ENCODE measurements at regions not wholly inside any gene's neighbourhood (a gene's known extent, or its start where the extent isn't known, plus 50 kb on each side); places are given as distances from the start of the nearest gene placed in this dataset.

DNA sequence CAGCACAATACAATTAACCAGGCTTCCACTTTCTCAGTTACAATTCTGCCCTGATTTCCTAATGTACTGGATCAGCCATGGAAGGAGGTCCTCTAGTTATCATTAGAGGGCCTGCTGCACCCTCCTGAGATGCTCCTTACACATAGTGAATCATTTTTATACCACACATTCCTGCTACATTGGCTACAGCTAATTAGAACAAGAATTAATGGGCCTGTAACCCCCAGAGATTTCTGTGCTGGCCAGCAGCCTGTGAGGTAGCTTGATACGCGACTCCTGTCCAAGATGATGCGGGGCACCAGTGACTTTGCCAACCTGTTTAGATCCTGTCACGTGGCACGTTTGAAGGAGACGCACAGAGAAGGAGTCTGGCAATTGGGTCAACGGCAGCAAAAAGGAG, 422.8 kb downstream of the EPM2A start:
- no peaks in the 10 kb centered on the region for H3K27me3 ChIP-seq
- intact Hi-C loops (cut with DNase I; ENCODE audit: low total_unique reads), result no loop called here
- no peaks in the 10 kb centered on the region for H3K9me3 ChIP-seq
- 90 to 98% (median 96%) methylated on average over 7 of the region's 7 CpGs for WGBS, 5 donors
- H3K27ac ChIP-seq, result no peak overlapping the region
- no peak overlapping the region for H3K4me3 ChIP-seq
- no peaks in the 10 kb centered on the region for H3K36me3 ChIP-seq
- TF ChIP-seq POLR2AphosphoS5 (IDR thresholded peaks at IDR 0.05) (no peak), EP300 (IDR thresholded peaks at IDR 0.05) (no peak), POLR2A (IDR thresholded peaks at IDR 0.05) (no peak)
- TF ChIP-seq, protein P1, sequence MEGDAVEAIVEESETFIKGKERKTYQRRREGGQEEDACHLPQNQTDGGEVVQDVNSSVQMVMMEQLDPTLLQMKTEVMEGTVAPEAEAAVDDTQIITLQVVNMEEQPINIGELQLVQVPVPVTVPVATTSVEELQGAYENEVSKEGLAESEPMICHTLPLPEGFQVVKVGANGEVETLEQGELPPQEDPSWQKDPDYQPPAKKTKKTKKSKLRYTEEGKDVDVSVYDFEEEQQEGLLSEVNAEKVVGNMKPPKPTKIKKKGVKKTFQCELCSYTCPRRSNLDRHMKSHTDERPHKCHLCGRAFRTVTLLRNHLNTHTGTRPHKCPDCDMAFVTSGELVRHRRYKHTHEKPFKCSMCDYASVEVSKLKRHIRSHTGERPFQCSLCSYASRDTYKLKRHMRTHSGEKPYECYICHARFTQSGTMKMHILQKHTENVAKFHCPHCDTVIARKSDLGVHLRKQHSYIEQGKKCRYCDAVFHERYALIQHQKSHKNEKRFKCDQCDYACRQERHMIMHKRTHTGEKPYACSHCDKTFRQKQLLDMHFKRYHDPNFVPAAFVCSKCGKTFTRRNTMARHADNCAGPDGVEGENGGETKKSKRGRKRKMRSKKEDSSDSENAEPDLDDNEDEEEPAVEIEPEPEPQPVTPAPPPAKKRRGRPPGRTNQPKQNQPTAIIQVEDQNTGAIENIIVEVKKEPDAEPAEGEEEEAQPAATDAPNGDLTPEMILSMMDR (IDR thresholded peaks at IDR 0.05), result no peak
- H3K4me1 ChIP-seq, result no peaks in the 10 kb centered on the region
- DNase-seq, result no peak

DNA sequence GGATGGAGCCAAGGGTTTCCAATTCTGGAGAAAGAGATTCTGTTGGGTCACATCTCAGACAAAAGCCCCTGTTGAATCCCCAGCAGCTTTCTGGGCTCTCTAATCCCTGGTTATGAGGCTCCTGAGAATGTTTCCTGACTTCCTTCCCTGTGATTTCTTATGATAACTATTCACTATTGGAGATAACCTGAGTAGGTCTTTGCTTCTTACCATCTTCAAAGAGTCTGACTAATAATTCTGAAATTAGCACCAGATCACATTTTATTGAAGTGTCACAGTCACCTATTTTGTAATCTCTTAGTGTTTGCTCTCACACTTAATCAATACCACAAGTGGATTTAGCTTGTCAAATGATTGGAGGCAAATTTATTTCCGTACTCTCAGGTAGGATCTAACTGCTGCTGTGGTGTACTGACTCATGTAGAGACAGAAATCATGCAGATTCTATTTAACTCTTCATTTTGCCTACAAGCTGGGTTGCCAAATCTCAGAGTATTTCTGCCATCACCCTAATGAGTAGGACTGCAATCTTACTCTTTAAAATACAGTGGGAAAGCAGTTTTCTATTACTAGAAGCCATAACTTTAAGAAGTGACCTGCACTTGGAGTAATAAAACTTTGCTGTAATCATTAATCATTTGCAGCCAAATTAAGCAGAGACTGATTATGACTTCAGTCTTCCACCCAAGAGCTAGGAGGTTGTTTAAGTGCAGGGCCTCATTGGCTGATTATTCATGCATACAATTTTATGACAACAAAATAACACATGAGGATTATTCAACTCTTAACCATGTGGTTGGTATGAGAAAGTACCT, 422.1 kb downstream of the EPM2A start:
- Histone ChIP-seq H3K4me1 (no peaks in the 10 kb centered on the region), H3K36me3 (no peaks in the 10 kb centered on the region), H3K27me3 (no peaks in the 10 kb centered on the region), H3K4me3 (no peak overlapping the region), H3K27ac (no peak overlapping the region), H3K9me3 (peaks cover 0 to 3% (median 0%) of the 10 kb centered on the region in 4 donors)
- 30 to 70% (median 46%) methylated on average over 1 of the region's 1 CpG for WGBS, 5 donors
- TF ChIP-seq POLR2A (IDR thresholded peaks at IDR 0.05) (no peak), EP300 (IDR thresholded peaks at IDR 0.05) (no peak), POLR2AphosphoS5 (IDR thresholded peaks at IDR 0.05) (no peak)
- TF ChIP-seq, protein P1 (IDR thresholded peaks at IDR 0.05), result no peak
- intact Hi-C loops (cut with DNase I; ENCODE audit: low total_unique reads), result no loop called here
- no peak for DNase-seq

DNA sequence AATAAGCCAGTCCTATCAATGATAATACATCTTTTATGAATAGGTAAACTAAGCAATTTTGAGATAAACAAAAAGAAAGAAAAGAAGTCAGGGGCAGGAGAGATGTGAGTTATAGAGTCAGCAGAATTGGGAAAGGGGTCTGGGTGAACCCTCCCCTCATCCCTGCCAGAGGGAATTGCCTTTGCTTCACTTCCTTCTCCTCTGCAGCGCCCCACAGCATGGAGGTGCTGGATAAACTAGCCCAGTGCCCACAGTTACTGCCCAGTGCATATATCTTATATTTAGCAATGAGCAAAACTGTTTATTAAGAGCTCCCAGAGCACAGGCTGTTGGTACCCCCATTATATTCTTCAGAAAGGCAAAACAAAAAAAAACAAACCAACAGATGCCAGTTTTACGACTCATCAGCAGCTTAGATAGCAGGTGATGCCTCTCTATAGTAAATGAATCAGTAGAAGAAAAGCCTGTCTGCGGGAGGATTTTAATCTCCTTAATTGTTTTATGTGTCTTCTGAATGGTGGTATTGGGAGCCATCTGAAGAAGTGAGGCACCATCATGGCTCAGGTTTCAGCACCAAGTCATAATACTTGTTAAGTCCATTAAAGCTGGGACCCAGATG, 419.2 kb downstream of the EPM2A start:
- Histone ChIP-seq H3K4me1 (no peaks in the 10 kb centered on the region), H3K27me3 (no peaks in the 10 kb centered on the region), H3K27ac (no peak overlapping the region), H3K36me3 (no peaks in the 10 kb centered on the region), H3K4me3 (no peak overlapping the region), H3K9me3 (peaks cover 0 to 3% (median 0%) of the 10 kb centered on the region in 4 donors)
- 77 to 86% (median 85%) methylated on average over 3 of the region's 3 CpGs for WGBS, 5 donors
- no peak for TF ChIP-seq POLR2A (IDR thresholded peaks at IDR 0.05)
- no peak for TF ChIP-seq POLR2AphosphoS5 (IDR thresholded peaks at IDR 0.05)
- TF ChIP-seq, protein P1 (IDR thresholded peaks at IDR 0.05), result no peak
- no peak for TF ChIP-seq EP300 (IDR thresholded peaks at IDR 0.05)
- intact Hi-C loops (cut with DNase I; ENCODE audit: low total_unique reads), result no loop called here
- DNase-seq, result no peak

DNA sequence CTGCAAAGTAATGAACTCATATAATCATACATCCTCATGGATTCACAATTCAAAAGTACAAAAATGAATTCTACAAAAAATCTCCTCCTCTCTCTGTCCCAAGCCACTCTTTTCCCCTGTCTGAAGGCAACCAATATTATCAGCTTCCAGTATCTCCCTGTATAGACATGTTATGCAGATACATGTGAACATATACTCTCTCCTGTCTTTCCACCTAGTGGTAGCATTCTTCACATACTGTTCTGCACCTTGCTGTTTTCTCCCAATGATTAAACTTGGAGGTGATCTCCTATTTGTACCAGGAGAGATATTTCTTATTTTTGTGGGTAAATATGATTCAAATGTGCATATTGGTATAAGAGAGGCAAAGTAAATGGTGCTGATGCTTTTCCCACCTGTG, 416.4 kb downstream of the EPM2A start:
- no peak overlapping the region for H3K4me3 ChIP-seq
- TF ChIP-seq POLR2AphosphoS5 (IDR thresholded peaks at IDR 0.05), result no peak
- TF ChIP-seq, protein P1 (IDR thresholded peaks at IDR 0.05), result no peak
- no peak for TF ChIP-seq POLR2A (IDR thresholded peaks at IDR 0.05)
- TF ChIP-seq EP300 (IDR thresholded peaks at IDR 0.05), result no peak
- H3K36me3 ChIP-seq, result no peaks in the 10 kb centered on the region
- H3K9me3 ChIP-seq, result peaks cover 0 to 3% (median 0%) of the 10 kb centered on the region in 4 donors
- no peak overlapping the region for H3K27ac ChIP-seq
- intact Hi-C loops (cut with DNase I; ENCODE audit: low total_unique reads), result no loop called here
- H3K4me1 ChIP-seq, result no peaks in the 10 kb centered on the region
- H3K27me3 ChIP-seq, result no peaks in the 10 kb centered on the region
- no peak for DNase-seq
